HG03097 (cell line): ENCODE measurements at regions not wholly inside any gene's neighbourhood (a gene's known extent, or its start where the extent isn't known, plus 50 kb on each side); places are given as distances from the start of the nearest gene placed in this dataset.
"Not testable (repeated sequence)": the region's sequence is repeated elsewhere in the genome, so short reads cannot be mapped to it uniquely, and the experiment has no call there.

Experiments used
- ATAC-seq: cut with Tn5 transposase; IDR thresholded peaks from one replicate; pipeline ENCODE4 v1.9.1; 2021; ENCODE audit not compliant: unreplicated experiment, low FRiP score

DNA sequence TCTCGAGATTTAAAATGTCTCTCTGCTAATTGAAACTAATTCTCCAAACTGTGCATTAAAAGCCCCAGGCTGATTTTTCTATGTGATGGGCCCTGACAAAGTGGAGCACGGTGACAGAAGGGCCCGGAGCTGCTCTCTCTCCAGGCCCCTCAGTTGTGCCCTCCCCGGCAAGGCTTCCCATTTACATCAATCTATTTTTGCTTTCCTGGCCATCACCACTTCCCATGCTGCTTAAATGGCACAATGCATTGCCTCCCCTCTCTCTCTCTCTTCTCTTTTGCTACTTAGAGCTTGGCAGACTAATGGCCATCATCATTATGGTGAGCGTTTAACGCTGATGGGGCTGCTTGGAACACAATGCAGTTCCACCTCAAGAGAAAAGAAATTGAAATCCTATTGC, 270.7 kb upstream of the DIO3 start:
- no peak for ATAC-seq

DNA sequence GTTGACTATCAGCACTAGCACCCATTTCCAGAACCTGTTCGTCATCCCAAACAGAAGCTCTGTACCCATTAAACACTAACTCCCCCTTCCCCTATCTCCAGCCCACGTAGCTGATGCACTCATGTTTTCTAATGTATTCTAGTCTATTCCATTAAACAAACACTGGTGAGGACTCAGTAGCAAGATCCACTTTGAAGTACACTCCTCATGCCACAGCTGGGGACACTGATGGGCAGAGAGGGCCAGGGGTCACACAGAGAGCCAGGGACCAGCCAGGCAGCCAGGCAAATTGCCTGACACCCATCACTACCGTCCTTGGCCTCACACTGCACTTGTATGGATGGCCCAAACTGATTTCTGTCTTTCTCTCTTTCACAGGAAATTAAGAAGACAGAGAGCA, 269.9 kb upstream of the DIO3 start:
- ATAC-seq, result no peak

DNA sequence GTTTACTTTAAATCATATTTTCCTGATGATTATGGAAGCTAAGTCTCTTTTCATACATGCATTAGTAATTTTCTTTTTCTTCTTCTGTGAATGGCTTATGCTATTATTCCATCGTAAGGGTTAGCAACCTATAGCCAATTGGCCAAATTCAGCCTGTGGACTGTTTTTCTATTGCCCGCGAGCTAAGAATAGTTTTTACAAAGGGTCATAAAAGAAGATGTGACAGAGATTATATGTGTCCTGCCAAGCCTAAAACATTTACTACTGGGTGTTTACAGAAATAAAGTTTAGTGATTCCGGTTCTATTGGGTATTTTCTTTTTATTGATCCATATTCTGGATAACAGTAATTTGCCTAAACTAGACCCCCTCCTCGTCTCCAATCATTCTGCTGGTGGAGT, 268.8 kb upstream of the DIO3 start:
- ATAC-seq, result no peak

DNA sequence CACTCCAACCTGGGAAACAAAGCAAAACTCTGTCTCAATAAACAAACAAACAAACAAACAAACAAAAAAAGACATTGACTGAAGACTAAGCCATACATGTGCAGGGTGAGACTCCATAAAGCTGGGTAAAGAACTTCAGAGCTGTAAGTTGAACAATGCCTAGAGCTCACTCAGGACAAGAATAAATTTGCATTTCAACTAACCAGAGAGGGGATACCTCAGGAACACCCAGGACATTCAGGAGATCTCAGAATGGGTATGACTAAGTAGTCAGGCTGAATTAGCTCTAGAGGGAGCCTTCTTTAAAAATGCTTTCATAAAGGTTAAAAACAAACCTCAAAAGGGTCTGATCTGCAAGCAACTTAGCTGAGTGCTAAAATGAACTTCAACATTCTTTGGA, 267.7 kb upstream of the DIO3 start:
- ATAC-seq, result no peak

DNA sequence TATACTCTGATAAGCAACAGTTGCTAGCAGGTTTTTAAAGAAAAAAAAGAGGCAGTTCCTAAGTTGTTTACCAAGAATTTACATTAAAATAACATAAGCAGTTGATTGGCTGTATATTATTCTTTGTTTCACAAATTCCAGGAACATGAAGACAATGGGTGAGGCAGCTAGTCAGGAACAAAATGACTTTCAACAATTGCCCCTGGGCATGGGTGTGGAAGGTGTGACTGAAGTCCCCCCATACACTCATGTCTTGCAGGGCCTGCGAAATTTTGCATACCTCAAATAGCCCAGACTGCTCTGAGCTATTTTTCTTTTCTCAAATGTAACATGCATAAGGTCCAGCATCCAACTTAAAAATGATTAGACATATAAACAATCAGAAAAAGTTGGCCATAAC, 267.2 kb upstream of the DIO3 start:
- ATAC-seq, result no peak

DNA sequence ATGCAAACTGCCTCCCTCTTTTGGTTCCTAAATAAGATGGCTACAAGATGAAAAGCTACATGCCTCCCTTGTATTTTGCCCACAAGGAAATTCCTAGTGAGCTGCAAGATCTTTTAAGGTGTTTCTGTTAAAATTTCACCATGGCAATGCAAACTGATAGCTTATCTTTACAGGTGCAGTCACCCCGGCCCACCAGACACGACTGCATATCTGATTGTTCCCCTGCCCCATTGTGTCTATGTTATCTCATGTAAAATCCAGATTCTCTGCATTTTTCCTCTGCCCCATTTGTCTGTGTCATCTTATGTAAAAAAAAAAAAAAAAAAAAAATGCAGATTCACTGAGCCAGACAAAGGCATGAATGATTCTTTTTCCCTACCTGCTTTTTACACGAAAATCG, 261.5 kb upstream of the DIO3 start:
- not testable (repeated sequence) for ATAC-seq

DNA sequence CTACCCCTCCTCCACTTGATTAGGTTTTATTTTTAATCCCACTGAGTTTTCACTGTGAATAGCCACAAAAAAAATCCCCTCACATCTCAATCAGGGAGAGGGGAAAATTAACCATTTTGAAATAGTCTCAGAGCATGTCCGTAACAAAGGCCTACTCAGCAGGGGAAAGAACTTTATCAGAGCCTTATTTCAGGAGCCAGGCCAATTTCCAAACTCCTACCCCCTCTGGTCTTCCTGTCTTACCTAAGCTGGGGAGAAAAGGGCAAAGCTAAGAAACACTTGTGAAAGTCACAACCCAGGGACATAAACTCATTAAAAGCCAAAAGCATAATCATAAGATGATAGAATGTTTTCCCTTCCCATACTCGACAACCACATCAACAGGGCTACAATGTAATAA, 260.3 kb upstream of the DIO3 start:
- ATAC-seq, result no peak

DNA sequence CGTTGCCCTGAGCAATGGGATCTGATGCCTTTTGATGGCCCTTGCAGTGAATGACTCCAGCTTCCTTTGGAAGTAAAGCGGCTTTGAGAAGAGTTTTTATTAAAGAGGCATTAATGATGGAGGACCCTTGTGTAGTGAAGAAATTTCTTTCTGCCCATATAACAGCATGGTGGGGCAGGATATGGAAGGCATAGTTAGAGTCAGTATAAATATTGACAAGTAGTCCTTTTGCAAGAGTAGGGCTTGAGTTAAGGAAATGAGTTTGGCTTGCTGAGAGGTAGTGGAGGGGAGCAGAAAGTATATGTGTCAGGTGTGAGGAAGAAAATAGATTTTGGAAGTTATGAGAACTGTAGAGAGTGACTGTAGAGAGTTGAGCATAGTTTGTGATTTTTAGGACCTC, 254.1 kb upstream of the DIO3 start:
- ATAC-seq, result not testable (repeated sequence)

DNA sequence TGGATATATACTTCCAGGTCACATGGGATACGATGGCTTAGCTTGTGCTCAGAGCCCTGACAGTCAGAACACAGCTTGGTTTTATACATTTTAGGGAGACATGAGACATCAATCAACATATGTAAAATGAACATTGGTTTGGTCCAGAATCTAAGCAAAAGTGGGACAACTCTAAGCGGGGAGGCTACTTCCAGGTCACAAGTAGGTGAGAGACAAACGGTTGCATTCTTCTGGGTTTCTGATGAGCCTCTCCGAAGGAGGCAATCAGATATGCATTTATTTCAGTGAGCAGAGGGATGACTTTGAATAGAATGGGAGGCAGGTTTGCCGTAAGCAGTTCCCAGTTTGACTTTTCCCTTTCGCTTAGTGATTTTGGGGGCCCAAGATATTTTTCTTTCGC, 250.1 kb upstream of the DIO3 start:
- not testable (repeated sequence) for ATAC-seq

DNA sequence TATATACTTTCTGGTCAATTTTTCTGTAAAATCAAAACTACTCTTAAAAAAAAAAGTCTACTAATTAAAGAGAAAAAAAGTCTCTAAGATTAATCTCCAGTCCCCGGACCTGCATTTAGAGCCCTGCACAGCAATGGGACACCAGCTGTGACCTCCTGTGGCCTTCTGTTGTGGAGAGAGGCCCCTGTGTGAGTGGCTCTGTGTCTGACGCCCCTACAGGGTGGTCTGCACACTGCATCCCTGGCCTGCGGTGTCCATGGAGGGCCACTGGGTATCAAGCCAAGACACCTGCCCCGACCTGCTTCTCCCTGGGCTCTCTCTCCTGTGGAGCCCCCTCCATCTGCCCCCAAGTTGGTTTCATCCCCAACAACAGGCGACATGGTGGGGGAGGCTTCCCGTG, 248.0 kb upstream of the DIO3 start:
- no peak for ATAC-seq

DNA sequence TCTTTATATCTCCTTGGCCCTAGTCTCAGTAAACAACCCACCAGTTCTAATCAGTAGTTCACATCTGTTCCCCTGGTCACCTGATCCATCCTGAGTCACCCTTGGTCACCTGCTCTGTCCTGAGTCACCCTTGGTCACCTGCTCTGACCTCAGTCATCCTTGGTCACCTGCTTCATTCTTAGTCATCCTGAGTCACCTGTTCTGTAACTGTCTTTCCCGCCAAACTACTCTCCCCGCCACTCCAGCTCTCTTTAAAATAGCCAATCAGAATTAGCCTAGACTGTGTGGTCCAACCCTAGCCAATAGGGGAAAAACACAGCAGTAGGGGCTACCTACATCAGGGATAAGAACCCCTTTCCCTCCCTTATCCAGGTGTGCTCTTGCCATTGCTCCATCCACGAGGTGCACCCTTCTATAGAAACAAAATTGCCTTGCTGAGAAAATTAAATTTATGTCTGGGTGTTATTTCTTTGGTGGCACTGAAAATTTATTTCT, 245.4 kb upstream of the DIO3 start:
- no peak for ATAC-seq

DNA sequence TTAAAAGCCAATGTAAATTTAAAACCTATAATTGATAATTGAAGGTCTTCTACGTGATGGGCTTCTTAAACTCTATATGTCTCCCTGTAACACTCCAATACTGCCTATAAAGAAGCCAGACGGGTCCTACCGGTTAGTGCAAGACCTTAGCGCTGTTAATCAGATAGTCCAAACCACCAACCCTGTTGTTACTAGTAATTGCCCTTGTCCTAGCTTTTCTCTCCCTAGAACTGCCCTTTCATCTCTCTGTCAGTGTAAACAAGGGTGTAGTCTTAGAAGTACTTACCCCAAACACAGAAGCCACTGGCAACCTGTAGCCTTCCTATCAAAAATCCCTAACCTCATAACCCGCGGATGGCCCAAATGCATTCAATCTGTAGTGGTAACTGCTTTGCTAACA, 243.0 kb upstream of the DIO3 start:
- ATAC-seq, result no peak

DNA sequence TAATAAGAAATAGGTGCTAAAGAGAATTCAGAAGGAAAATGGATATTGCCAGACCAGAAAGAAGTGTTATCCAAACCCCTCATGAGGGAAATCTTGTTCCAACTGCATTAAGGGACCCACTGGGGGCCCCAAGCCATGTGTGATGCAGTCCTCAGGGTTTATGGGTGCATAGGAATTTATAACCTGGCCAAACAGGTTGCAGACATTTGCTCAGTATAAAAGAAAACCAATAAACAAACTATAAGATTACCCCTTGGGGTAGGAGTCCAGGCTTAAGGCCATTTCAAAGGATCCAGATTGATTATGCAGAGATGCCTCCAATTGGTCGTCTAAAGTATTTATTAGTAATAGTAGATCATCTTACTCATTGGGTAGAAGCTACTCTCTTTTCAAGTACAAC, 240.9 kb upstream of the DIO3 start:
- ATAC-seq, result no peak

DNA sequence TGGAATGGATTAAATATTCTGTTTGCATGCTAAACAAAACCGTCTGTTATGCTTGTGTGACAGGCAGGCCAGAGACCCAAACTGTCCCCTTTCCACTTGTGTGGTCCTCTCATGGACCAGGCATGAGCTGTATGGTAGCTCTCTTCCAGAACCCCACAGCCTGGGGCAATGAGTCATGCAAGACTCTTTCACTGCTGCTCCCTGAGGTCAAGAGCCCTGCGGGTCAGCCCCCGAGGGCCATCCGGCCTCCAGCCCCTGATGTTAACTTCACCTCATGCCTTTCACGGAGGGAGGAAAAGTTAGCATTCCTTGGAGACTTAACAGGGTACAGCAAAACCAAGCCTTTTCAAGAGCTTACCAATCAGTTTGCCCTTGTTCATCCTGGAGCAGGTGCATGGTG, 239.1 kb upstream of the DIO3 start:
- ATAC-seq, result no peak

DNA sequence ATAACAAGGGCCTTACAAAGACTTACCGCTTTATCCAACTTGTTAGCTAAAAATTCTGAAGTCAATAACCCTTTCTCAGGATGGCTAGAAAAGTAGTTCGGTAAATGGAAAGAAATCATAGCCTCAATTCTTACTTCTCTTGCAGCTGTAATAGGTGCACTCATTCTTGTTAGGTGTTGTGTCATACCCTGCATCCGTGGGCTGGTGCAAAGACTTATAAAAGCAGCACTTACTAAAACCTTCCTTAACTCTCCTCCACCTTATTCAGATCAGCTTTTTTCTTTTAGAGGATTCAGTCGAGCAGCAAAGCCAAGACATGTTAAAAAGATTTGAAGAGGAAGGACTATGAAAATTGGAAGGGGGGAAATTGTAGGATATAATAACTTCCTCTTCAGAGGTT, 238.2 kb upstream of the DIO3 start:
- no peak for ATAC-seq

DNA sequence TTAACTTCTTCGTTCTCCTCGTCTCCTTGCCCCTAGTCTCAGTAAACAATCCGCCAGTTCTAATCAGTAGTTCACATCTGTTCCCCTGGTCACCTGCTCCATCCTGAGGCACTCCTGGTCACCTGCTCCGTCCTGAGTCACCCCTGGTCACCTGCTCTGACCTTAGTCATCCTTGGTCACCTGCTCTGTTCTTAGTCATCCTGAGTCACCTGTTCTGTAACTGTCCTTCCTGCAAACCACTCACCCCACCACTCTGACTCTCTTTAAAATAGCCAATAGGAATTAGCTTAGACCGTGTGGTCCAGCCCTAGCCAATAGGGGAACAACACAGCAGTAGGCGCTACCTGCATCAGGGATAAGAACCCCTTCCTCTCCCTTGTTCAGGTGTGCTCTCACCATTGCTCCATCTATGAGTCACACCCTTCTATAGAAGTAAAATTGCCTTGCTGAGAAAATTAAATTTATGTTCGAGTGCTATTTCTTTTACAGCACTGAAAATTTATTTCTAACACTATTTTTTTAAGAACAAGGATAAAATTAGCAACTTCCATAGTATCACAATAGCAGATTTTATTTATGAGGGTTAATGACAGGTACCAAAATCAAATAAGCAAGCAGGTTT, 237.6 kb upstream of the DIO3 start:
- ATAC-seq, result not testable (repeated sequence)

DNA sequence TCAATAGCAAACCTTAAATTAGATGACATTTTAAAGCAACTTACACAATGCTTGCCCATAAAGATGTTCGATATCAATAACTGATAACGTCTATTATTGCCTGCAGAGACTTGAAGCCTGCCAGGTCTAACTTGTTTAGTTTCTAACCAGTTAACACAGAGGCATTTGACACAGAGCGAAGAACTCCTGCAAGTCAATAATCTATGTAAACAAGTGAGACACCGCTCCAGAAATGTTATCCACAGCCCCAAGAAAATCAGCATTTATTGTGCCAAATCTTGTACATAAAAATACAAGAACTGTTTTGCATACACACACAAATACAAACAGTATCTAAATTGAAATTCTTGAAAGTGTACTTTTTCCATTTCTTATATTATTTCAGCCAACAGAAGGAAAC, 236.0 kb upstream of the DIO3 start:
- no peak for ATAC-seq

DNA sequence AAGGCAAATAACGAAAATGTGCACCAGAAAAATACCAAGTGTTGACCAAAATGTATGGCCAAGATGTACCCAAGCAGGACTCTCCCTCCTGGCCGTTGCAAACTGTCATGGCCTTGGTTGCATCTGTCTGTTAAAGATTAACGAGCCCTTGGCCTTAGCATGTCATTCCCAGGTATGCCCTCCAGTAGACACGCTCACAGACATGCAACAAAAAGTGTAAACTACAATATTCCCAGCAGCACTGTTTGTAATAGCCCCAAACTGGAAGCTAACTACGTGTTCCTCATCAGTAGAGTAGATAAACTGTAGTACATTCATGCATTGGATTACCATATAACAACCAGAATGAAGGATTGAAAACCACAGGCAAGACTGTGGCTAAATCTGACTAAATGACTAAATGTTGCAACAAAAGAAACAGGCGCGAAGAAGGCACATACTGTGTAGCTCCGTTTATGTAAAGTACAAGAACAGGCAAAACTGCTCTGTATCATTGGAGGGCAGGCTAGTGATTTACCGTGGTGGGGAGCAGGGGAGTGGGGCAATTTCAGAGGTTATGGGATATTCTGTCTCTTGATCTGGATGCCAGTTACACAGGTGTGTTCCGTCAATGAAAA, 232.8 kb upstream of the DIO3 start:
- ATAC-seq, result no peak

DNA sequence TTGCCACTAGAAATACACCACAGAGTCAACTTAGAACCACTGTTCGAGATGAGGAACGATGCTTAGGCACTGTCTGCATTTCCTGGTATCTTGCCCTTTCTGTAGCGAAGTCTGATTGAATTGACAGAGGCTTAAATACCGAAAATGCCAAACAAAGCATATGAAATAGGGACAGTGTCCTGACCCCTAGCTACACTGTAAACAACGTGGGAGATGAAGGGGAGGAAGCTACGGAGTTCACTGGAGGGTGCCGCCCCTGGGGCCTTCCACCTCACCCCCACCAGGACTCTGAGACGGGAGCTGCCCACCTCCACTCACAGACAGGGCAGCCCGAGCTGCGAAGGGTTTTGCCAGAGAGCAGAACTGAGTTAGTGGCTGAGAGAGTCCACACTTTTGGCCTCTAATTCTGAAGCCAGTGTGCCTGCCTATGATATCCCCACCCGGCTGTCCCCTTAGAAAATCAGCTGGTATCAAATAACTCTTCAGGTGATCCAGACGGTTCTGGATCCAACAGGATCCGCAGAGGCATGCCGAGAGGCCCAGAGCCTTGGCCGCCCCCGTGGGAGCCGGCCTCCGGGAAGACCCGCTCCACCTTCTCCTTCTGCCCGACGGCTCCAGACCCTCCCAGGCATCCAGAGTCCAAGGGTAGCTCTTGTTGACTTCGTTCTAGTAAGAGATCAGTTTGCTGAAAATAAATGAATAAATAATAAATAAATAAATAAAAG, 230.7 kb upstream of the DIO3 start:
- ATAC-seq, result no peak

DNA sequence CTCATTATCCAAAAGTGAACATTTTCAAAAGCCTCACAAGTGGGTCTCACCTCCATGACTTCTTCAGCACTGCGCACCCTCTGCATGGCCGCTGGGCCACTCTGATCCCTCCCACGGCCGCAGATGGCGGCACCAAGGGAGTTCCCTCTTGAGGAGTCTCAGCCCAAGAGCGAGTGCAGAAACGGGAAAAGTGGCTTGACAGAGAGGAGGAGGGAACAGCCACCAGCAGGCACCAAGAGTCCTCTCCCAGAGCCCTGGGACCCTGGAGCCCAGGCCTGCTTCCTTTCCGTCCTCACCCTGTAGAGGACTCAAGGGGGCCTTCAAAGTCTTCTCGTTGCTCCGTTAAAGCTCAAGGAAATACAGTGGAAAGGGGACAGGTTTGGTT, 230.2 kb upstream of the DIO3 start:
- no peak for ATAC-seq

DNA sequence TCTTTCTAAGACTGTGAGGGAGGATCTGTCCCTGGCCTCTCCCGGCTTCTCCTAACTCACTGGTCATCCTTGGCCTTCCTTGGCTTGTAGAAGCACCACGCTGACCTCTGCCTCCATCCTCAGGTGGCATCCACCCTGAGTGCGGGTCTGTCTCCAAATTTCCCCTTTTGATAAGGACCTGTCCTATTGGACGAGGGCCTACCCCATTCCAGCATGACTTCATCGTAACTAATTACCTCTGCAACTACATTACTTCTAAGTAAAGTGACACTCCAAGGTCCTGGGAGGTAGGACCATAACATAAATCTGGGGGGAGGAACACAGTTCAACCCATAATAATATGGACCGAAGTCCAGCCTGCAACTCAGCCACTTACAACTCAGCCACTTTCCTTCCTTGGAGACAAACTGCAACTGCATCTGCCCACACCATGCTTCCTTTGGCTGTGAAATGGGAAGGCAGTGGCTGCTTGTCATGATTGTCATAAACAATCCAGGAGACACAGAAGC, 229.6 kb upstream of the DIO3 start:
- no peak for ATAC-seq

DNA sequence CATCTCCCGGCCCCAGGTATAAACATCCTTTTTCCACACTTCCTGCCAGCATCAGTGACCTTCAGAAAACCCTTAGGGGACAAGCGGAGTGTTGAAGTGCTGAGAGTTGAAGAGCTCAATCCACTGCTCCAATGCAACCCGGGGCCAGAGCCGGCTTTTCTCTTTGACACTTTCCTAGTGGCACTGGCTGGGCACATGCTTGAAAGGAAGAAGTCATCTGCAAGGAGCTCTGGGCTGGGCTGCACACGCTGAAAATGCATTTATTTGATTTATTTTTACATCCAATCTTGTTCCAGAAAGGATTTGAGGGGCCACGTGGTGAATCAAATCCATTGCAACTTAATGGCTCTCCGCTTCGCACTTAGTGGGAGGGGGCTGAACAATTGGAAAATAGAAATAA, 229.0 kb upstream of the DIO3 start:
- no peak for ATAC-seq
